Aorta (tissue), 5 donors: ENCODE measurements at regions not wholly inside any gene's neighbourhood (a gene's known extent, or its start where the extent isn't known, plus 50 kb on each side); places are given as distances from the start of the nearest gene placed in this dataset.
"Not testable (repeated sequence)": the region's sequence is repeated elsewhere in the genome, so short reads cannot be mapped to it uniquely, and the experiment has no call there.

Experiments
- ATAC-seq: fragments of 200-7000 bp; cut with Tn5 transposase; one replicate; pipeline ENCODE4 v1.9.1; 2022; ENCODE audit warnings: moderate library complexity; ENCODE audit not compliant: low FRiP score
- DNase-seq, 2 donors: peaks; one replicate each; pipeline ENCODE4 v3.0.0-alpha.2; 2020
- H3K27ac ChIP-seq, 2 donors: one replicate each; pipeline ENCODE4 v1.5.1; 2013; ENCODE audit warnings: low read length in 2 of 2, mild to moderate bottlenecking in 2 of 2, moderate library complexity in 2 of 2, control low read depth in 1 of 2, inconsistent platforms in 1 of 2, low read depth in 1 of 2
- H3K27me3 ChIP-seq, 2 donors: one replicate each; pipeline ENCODE4 v1.6.1; 2013; ENCODE audit warnings: control low read depth in 1 of 2, low read length in 1 of 2, mild to moderate bottlenecking in 1 of 2, moderate library complexity in 1 of 2; ENCODE audit not compliant: insufficient read depth in 2 of 2, control insufficient read depth in 1 of 2
- H3K36me3 ChIP-seq, 2 donors: one replicate each; pipeline ENCODE4 v1.6.1; 2013; ENCODE audit warnings: control low read depth in 1 of 2, low read length in 1 of 2, mild to moderate bottlenecking in 1 of 2; ENCODE audit not compliant: insufficient read depth in 2 of 2, control insufficient read depth in 1 of 2
- H3K4me1 ChIP-seq, 2 donors: one replicate each; pipeline ENCODE4 v1.6.1; 2013; ENCODE audit warnings: low read length in 2 of 2, control low read depth in 1 of 2, mild to moderate bottlenecking in 1 of 2, moderate library complexity in 1 of 2; ENCODE audit not compliant: insufficient read depth in 2 of 2, control insufficient read depth in 1 of 2
- H3K4me3 ChIP-seq, 2 donors: one replicate each; pipeline ENCODE4 v1.5.1; 2013; ENCODE audit warnings: low read length in 2 of 2, control low read depth in 1 of 2, mild to moderate bottlenecking in 1 of 2
- H3K9me3 ChIP-seq: one replicate; pipeline ENCODE4 v1.6.1; 2013; ENCODE audit warnings: mild to moderate bottlenecking, low read length; ENCODE audit not compliant: control insufficient read depth
- WGBS, 2 donors: extraction: QIAGEN DNeasy Blood & Tissue Kit; methylation state at CpG; one replicate each; pipeline ENCODE4 v1.1.7; 2013; 5-methylcytosine and 5-hydroxymethylcytosine counted together
- intact Hi-C, 2 donors: fragments of 100-400 bp; cut with DNase I; formaldehyde crosslinking; loops; one replicate each; pipeline versions ENCODE4 v1.14.2 to v1.15.0; 2022
- donor health status: healthy with polysubstance abuse.
- donor health status: Bipolar disorder and iron deficiency.
- donor health status: DM: no; HTN: no; CAD: no.
- donor health status: DM: no; HTN: no; CAD: no.
- donor health status: DM: yes; HTN: yes; CAD: no.

GRCh38 chr5:162654661-162655405 is 587.3 kb downstream of the GABRG2 start:
- ATAC-seq (no peak), DNase-seq (no peak)
- Histone ChIP-seq H3K27me3 (no peaks in the 10 kb centered on the region), H3K4me1 (no peaks in the 10 kb centered on the region), H3K36me3 (no peaks in the 10 kb centered on the region), H3K4me3 (no peak overlapping the region), H3K9me3 (no peaks in the 10 kb centered on the region), H3K27ac (no peak overlapping the region)
- intact Hi-C loops = no loop called here
- 48 to 50% methylated on average over 1 of the region's 1 CpG for WGBS, 2 donors

GRCh38 chr5:162657076-162657475 is 589.5 kb downstream of the GABRG2 start:
- no peaks in the 10 kb centered on the region for H3K27me3 ChIP-seq
- H3K4me3 ChIP-seq = no peak overlapping the region
- no peak for DNase-seq
- intact Hi-C loops = no loop called here
- no peaks in the 10 kb centered on the region for H3K4me1 ChIP-seq
- no peaks in the 10 kb centered on the region for H3K36me3 ChIP-seq
- H3K9me3 ChIP-seq = no peaks in the 10 kb centered on the region
- no peak for ATAC-seq
- H3K27ac ChIP-seq = no peak overlapping the region
- 61 to 64% methylated on average over 3 of the region's 3 CpGs for WGBS, 2 donors

GRCh38 chr5:162664846-162665245 is 597.3 kb downstream of the GABRG2 start:
- Histone ChIP-seq H3K4me1 (no peaks in the 10 kb centered on the region), H3K4me3 (no peak overlapping the region), H3K9me3 (no peaks in the 10 kb centered on the region), H3K27ac (no peak overlapping the region), H3K36me3 (no peaks in the 10 kb centered on the region), H3K27me3 (no peaks in the 10 kb centered on the region)
- intact Hi-C loops = no loop called here
- 75 to 76% methylated on average over 3 of the region's 3 CpGs for WGBS, 2 donors
- no peak for ATAC-seq
- no peak for DNase-seq

GRCh38 chr5:162668926-162669325 is 601.4 kb downstream of the GABRG2 start:
- Histone ChIP-seq H3K36me3 (no peaks in the 10 kb centered on the region), H3K27me3 (no peaks in the 10 kb centered on the region), H3K4me3 (no peak overlapping the region), H3K9me3 (no peaks in the 10 kb centered on the region), H3K4me1 (no peaks in the 10 kb centered on the region), H3K27ac (no peak overlapping the region)
- ATAC-seq (no peak), DNase-seq (no peak)
- WGBS, 2 donors = 65 to 71% methylated on average over 3 of the region's 3 CpGs
- intact Hi-C loops = no loop called here

GRCh38 chr5:162672061-162672460 is 604.5 kb downstream of the GABRG2 start:
- DNase-seq (no peak), ATAC-seq (peak; percentile 54)
- H3K9me3 ChIP-seq = no peaks in the 10 kb centered on the region
- H3K27me3 ChIP-seq = no peaks in the 10 kb centered on the region
- H3K27ac ChIP-seq = no peak overlapping the region
- H3K4me3 ChIP-seq = no peak overlapping the region
- WGBS, 2 donors = 95 to 96% methylated on average over 1 of the region's 1 CpG
- intact Hi-C loops = no loop called here
- H3K4me1 ChIP-seq = no peaks in the 10 kb centered on the region
- no peaks in the 10 kb centered on the region for H3K36me3 ChIP-seq

GRCh38 chr5:162683284-162683683 is 615.7 kb downstream of the GABRG2 start:
- ATAC-seq (no peak), DNase-seq (no peak)
- H3K4me1 ChIP-seq = no peaks in the 10 kb centered on the region
- WGBS, 2 donors = 56 to 70% methylated on average over 2 of the region's 2 CpGs
- no peaks in the 10 kb centered on the region for H3K36me3 ChIP-seq
- H3K9me3 ChIP-seq = peaks cover 1% of the 10 kb centered on the region
- no peaks in the 10 kb centered on the region for H3K27me3 ChIP-seq
- H3K27ac ChIP-seq = no peak overlapping the region
- H3K4me3 ChIP-seq = no peak overlapping the region
- intact Hi-C loops = no loop called here

GRCh38 chr5:162684145-162684544 is 616.6 kb downstream of the GABRG2 start:
- Histone ChIP-seq H3K4me3 (no peak overlapping the region), H3K36me3 (no peaks in the 10 kb centered on the region), H3K4me1 (no peaks in the 10 kb centered on the region), H3K27me3 (no peaks in the 10 kb centered on the region), H3K9me3 (peaks cover 1% of the 10 kb centered on the region), H3K27ac (no peak overlapping the region)
- intact Hi-C loops = no loop called here
- DNase-seq (no peak), ATAC-seq (no peak)
- 8 to 10% methylated on average over 3 of the region's 3 CpGs for WGBS, 2 donors

- 92 to 93% methylated on average over 15 of the region's 15 CpGs for WGBS, 2 donors
- H3K4me1 ChIP-seq = no peaks in the 10 kb centered on the region
- no peak overlapping the region for H3K27ac ChIP-seq
- H3K9me3 ChIP-seq = peaks cover 1% of the 10 kb centered on the region
- no peak overlapping the region for H3K4me3 ChIP-seq
- no peaks in the 10 kb centered on the region for H3K27me3 ChIP-seq
- ATAC-seq (no peak), DNase-seq (no peak)
- intact Hi-C loops = no loop called here
- no peaks in the 10 kb centered on the region for H3K36me3 ChIP-seq
These were observed 617.7 kb downstream of the GABRG2 start for GRCh38 chr5:162685302-162685701.

- DNase-seq, H3K4me3 ChIP-seq, H3K27me3 ChIP-seq, H3K4me1 ChIP-seq, H3K27ac ChIP-seq, H3K36me3 ChIP-seq, ATAC-seq, H3K9me3 ChIP-seq, intact Hi-C loops: not testable (repeated sequence)
- 82 to 88% methylated on average over 4 to 5 of the region's 5 CpGs for WGBS, 2 donors
These were observed 628.7 kb downstream of the GABRG2 start for GRCh38 chr5:162696272-162696671.
